ENCODE measurements at regions not wholly inside any gene's neighbourhood (a gene's known extent, or its start where the extent isn't known, plus 50 kb on each side); places are given as distances from the start of the nearest gene placed in this dataset.
A peak's percentile ranks its signal among the peaks of the same experiment; 100 is the strongest.

DNA sequence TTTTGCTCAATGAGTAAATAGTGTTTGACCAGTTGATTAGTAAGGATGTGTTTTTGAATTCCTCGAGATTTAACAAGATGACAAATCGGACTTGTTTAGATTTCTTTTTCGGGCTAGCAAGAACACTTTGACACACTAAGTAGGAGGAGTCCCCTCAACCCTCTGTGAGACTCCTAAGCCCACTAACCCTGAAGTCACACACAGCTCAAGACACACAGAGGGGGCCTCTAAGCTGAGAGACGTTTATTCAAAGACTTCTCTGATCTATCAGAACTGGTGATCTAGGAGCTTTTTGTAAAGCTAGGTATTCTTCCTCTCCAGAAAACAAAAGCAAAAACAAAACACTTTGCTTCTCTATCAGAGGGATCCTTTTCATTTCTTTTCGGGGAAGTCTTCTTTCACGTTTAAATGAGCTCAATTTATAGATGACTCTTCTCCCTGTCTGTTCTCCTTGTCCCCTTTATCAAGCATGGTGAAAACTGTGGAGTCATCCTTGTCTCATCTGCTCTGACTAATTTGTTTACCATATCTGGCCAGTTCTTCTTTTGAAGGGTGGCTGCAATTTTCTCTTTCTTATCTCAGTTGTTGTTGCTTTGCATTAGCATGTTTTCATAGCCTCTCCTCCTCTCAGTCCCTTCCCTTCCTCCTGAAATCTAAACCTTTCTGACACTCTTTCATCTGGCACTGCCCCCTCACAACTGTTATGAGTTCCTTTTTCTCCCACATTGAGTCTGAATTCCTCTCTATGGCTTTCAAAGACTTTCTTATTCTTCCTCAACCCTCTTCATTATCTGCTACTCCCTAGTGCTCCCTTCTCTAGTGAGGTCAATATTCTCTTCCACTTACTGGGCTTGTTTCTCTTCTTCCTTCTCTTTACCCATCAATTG lies 68.5 kb upstream of the RAI14 start:
- DNase-seq (ENCODE audit: low spot score) = peak; percentile 35

DNA sequence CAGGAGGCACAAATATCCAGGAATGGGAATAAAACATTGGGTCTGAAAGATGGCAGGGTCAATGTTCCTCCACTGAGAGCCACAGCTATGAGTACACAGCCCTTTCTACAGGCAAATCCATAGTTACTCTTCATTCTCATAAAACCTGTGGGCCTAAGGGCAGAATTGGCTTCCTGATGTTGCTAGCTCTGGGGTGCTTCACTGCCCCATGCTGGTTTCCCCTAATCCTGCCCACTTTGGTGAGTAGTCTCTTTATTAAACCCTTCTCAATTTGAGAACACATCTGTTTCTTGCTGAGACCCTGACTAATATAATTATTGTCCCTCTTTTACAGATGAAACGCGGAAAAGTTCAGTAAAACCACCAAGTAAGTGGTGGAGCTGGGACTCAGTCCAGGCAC lies 66.3 kb upstream of the RAI14 start:
- DNase-seq (ENCODE audit: low spot score) = no peak

- no peak for DNase-seq (ENCODE audit: low spot score)
These were observed 64.4 kb upstream of the RAI14 start for GRCh38 chr5:34591723-34592122.

DNA sequence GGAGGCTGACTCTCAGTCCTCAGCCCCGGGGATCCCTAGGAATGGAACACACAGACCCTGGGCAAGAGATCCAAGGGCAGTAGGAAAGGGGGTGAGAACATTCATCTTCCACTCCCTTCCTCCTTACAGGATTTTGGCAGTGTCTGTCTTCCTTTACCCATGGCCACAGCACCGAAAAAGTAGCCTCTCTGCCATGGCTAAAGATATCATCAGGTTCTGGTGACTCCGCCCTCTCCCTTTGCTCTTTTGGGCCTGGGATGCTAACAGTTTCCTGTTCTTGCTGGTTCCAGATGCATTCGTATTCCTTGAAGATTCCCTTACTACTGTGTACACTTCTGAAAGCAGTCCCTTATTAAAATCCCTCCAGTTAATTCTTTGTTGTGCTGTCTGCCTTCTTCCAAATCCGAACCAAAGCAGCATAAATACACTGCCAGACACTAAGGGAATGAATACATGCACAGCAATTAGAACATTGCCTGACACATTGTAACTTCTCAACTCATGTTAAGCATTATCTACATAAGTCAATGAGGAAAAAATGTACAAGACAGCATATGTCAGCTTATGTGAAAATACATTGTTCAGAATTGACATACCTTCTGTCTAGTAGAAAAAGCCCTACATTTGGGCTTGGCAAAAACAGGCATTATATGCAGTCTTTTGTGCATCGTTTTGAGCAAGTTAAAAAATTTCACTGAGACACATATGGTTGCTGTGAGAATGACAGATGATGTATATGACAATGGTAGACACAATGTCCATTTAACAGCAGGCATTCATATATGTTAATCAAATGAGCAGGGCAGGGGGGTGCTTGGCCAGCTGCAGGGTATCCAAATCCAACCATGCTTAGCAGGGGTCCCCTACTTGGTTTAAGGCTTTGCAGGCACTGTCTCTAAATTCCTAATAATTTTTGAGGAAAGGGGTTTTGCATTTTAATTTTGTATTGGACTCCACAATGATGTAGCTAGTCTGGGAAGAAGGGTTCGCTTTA lies 58.8 kb upstream of the RAI14 start:
- DNase-seq (ENCODE audit: low spot score) = no peak

- DNase-seq (ENCODE audit: low spot score) = no peak
These were observed 57.8 kb upstream of the RAI14 start for GRCh38 chr5:34598177-34598794.

- no peak for DNase-seq (ENCODE audit: low spot score)
These were observed 56.5 kb upstream of the RAI14 start for GRCh38 chr5:34599471-34600117.

GRCh38 chr5:34600118-34600493 lies 56.0 kb upstream of the RAI14 start:
- no peak for DNase-seq (ENCODE audit: low spot score)

DNA sequence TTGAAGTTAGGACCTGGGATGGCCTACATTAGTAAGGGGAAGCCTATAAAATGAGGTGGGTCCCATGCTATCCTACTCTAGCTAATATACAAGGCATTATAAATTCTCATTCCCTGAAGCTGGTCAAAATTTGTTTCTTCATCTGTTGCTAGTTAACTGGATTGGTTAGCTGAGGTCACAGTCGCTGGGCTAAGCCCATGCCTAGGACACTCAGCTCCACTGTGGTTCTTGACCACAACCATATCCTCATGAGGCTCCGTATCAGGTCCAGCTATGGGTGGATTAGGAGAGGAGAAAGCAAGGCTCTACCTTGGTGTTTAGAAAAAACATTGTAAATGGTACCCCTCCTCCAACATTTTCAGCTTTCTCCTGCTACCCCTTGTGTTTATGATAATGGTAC lies 52.8 kb upstream of the RAI14 start:
- DNase-seq (ENCODE audit: low spot score) = no peak

GRCh38 chr5:34604119-34604675 lies 51.9 kb upstream of the RAI14 start:
- no peak for DNase-seq (ENCODE audit: low spot score)

DNA sequence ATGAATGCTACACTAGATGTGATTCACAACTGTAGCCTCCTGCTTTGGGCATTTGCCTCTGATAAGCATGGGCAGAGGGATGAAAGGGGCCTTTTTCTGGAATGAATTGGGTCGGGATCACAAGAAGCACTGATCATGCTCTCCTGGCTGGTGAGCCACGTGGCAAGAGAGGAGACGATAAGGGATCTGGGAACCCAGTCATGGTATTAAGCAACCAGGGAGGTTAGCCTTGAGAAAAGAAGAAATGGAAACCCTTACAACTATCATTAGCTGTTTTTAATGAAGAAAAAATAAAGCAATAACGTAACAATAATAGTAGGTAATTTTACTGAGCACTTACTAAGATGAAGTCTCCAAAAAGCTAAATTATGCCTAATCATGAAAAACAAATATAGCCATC lies 50.0 kb upstream of the RAI14 start:
- DNase-seq (ENCODE audit: low spot score) = no peak
